ENCODE measurements at regions not wholly inside any gene's neighbourhood (a gene's known extent, or its start where the extent isn't known, plus 50 kb on each side); places are given as distances from the start of the nearest gene placed in this dataset.
"Not testable (repeated sequence)": the region's sequence is repeated elsewhere in the genome, so short reads cannot be mapped to it uniquely, and the experiment has no call there.

DNA sequence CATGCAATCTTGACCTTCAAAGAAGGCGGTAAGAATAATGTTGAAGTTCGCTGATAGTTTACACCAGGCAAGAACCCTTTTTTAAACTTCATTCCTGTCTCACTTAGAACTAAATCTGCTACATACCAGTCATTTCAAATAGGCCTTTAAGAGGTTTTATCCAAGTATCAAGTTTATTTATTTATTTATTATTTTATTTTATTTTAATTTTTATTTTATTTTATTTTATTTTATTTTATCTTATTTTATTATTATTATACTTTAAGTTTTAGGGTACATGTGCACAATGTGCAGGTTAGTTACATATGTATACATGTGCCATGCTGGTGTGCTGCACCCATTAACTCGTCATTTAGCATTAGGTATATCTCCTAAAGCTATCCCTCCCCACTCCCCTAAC, 691.6 kb downstream of the ANKRD7 start:
- not testable (repeated sequence) for TF ChIP-seq CTCF (IDR thresholded peaks at IDR 0.05 in 4 of 5, conservative IDR thresholded peaks at IDR 0.05 in 1 of 5); POLR2A (IDR thresholded peaks at IDR 0.05)

All from gastrocnemius medialis (tissue), 4 donors.